Fibroblast of lung (primary cell): ENCODE measurements at regions not wholly inside any gene's neighbourhood (a gene's known extent, or its start where the extent isn't known, plus 50 kb on each side); places are given as distances from the start of the nearest gene placed in this dataset.

Source experiments
- DNase-seq, 2 donors: peaks; one replicate each; pipeline versions ENCODE4 v3.0.0 to v3.0.0-alpha.2; 2010; ENCODE audit warnings: low read depth in 2 of 2
- H2AFZ ChIP-seq: 2 replicates; pipeline ENCODE4 v1.5.1; 2012; ENCODE audit warnings: low read length, control low read depth, inconsistent platforms
- H3K27ac ChIP-seq: 2 replicates; pipeline ENCODE4 v1.5.1; 2011; ENCODE audit warnings: low read length, control low read depth; ENCODE audit not compliant: insufficient read depth
- H3K27me3 ChIP-seq: 2 replicates; pipeline ENCODE4 v1.5.1; 2011; ENCODE audit warnings: mild to moderate bottlenecking, low read length; ENCODE audit not compliant: control insufficient read depth, insufficient read depth
- H3K36me3 ChIP-seq: 2 replicates; pipeline ENCODE4 v1.5.1; 2011; ENCODE audit warnings: low read length; ENCODE audit not compliant: control insufficient read depth, insufficient read depth
- H3K4me1 ChIP-seq: 2 replicates; pipeline ENCODE4 v1.5.1; 2011; ENCODE audit warnings: low read length; ENCODE audit not compliant: control insufficient read depth, insufficient read depth; ENCODE audit errors: extremely low read depth
- H3K4me2 ChIP-seq: 2 replicates; pipeline ENCODE4 v1.5.1; 2011; ENCODE audit warnings: low read length, control low read depth; ENCODE audit not compliant: insufficient read depth; ENCODE audit errors: extremely low read depth
- H3K4me3 ChIP-seq, 4 experiments: fragments of 200-600 bp in 1 of 4; sonication (generic) in 1 of 4; replicated peaks in 1 of 4; 2 replicates each; pipeline ENCODE4 v1.5.1; 2011 to 2016; ENCODE audit warnings: low read length in 4 of 4, low read depth in 3 of 4, mild to moderate bottlenecking in 3 of 4, control low read depth in 2 of 4, inconsistent platforms in 1 of 4, mixed read lengths in 1 of 4; ENCODE audit not compliant: insufficient read depth in 1 of 4; ENCODE audit errors: control extremely low read depth in 1 of 4
- H3K79me2 ChIP-seq: 2 replicates; pipeline ENCODE4 v1.5.1; 2012; ENCODE audit warnings: mild to moderate bottlenecking, low read length, inconsistent platforms; ENCODE audit not compliant: control insufficient read depth, insufficient read depth
- H3K9ac ChIP-seq: 2 replicates; pipeline ENCODE4 v1.5.1; 2011; ENCODE audit warnings: mild to moderate bottlenecking, low read length, control low read depth; ENCODE audit not compliant: insufficient read depth
- H3K9me3 ChIP-seq: 2 replicates; pipeline ENCODE4 v1.5.1; 2012; ENCODE audit warnings: low read depth, low read length; ENCODE audit not compliant: control insufficient read depth, insufficient read depth
- H4K20me1 ChIP-seq: 2 replicates; pipeline ENCODE4 v1.5.1; 2011; ENCODE audit warnings: low read length; ENCODE audit not compliant: control insufficient read depth, insufficient read depth; ENCODE audit errors: extremely low read depth
- CTCF ChIP-seq, 2 donors: IDR thresholded peaks in 1 of 2; conservative IDR thresholded peaks in 1 of 2; 1 replicate in 1 of 2; 2 replicates in 1 of 2; pipeline ENCODE4 v1.5.1; 2011 to 2012; ENCODE audit warnings: low read length in 2 of 2, control low read depth in 1 of 2, inconsistent platforms in 1 of 2, low read depth in 1 of 2, mild to moderate bottlenecking in 1 of 2
- EZH2 ChIP-seq: IDR thresholded peaks from 2 replicates; pipeline ENCODE4 v1.5.1; 2012; ENCODE audit warnings: low read length, control low read depth, mild to moderate bottlenecking; ENCODE audit errors: missing control alignments

GRCh38 chr13:58134012-58134411 lies 502.5 kb downstream of the PCDH17 start:
- H3K79me2 ChIP-seq, result no peaks in the 10 kb centered on the region
- no peak for TF ChIP-seq CTCF (conservative IDR thresholded peaks at IDR 0.05 in 1 of 2, IDR thresholded peaks at IDR 0.05 in 1 of 2; ENCODE audit: low read depth in 1 of 2, low read length in 2 of 2)
- TF ChIP-seq EZH2, result no peak
- no peak overlapping the region for H3K4me2 ChIP-seq
- no peak overlapping the region for H3K9ac ChIP-seq
- no peaks in the 10 kb centered on the region for H3K9me3 ChIP-seq
- no peaks in the 10 kb centered on the region for H3K4me1 ChIP-seq
- H3K4me3 ChIP-seq, result no peak overlapping the region
- no peak for DNase-seq
- H2AFZ ChIP-seq, result no peak overlapping the region
- H4K20me1 ChIP-seq, result no peaks in the 10 kb centered on the region
- no peak overlapping the region for H3K27ac ChIP-seq
- no peaks in the 10 kb centered on the region for H3K36me3 ChIP-seq
- no peaks in the 10 kb centered on the region for H3K27me3 ChIP-seq

- Histone ChIP-seq H2AFZ (no peak overlapping the region), H3K79me2 (no peaks in the 10 kb centered on the region), H3K4me1 (no peaks in the 10 kb centered on the region), H3K27ac (no peak overlapping the region), H3K4me2 (no peak overlapping the region), H3K9ac (no peak overlapping the region), H4K20me1 (no peaks in the 10 kb centered on the region), H3K4me3 (no peak overlapping the region), H3K9me3 (no peaks in the 10 kb centered on the region), H3K27me3 (no peaks in the 10 kb centered on the region), H3K36me3 (no peaks in the 10 kb centered on the region)
- no peak for DNase-seq
- TF ChIP-seq CTCF (conservative IDR thresholded peaks at IDR 0.05 in 1 of 2, IDR thresholded peaks at IDR 0.05 in 1 of 2; ENCODE audit: low read depth in 1 of 2, low read length in 2 of 2) (no peak), EZH2 (no peak)
Measured at GRCh38 chr13:58134525-58134924, 503.0 kb downstream of the PCDH17 start.

- no peaks in the 10 kb centered on the region for H3K36me3 ChIP-seq
- H3K4me3 ChIP-seq, result no peak overlapping the region
- DNase-seq, result no peak
- no peaks in the 10 kb centered on the region for H3K9me3 ChIP-seq
- H3K27ac ChIP-seq, result no peak overlapping the region
- H3K27me3 ChIP-seq, result no peaks in the 10 kb centered on the region
- H3K4me2 ChIP-seq, result no peak overlapping the region
- H3K4me1 ChIP-seq, result no peaks in the 10 kb centered on the region
- TF ChIP-seq CTCF (conservative IDR thresholded peaks at IDR 0.05 in 1 of 2, IDR thresholded peaks at IDR 0.05 in 1 of 2; ENCODE audit: low read depth in 1 of 2, low read length in 2 of 2) (no peak), EZH2 (no peak)
- no peaks in the 10 kb centered on the region for H3K79me2 ChIP-seq
- H2AFZ ChIP-seq, result no peak overlapping the region
- no peaks in the 10 kb centered on the region for H4K20me1 ChIP-seq
- no peak overlapping the region for H3K9ac ChIP-seq
Measured at GRCh38 chr13:58142952-58143351, 511.4 kb downstream of the PCDH17 start.
